ENCODE measurements at regions not wholly inside any gene's neighbourhood (a gene's known extent, or its start where the extent isn't known, plus 50 kb on each side); places are given as distances from the start of the nearest gene placed in this dataset.

- no peak for TF ChIP-seq ZNF710 (CRISPR knock-in tag; IDR thresholded peaks at IDR 0.05; ENCODE audit: borderline replicate concordance)
- TF ChIP-seq RBAK (CRISPR knock-in tag; IDR thresholded peaks at IDR 0.05), result no peak
- no peak for TF ChIP-seq ZNF749 (CRISPR knock-in tag; IDR thresholded peaks at IDR 0.05; ENCODE audit: borderline replicate concordance)
- no peak for TF ChIP-seq JUNB (CRISPR knock-in tag; IDR thresholded peaks at IDR 0.05; ENCODE audit: borderline replicate concordance)
Measured at GRCh38 chr10:90222939-90223338, 521.5 kb downstream of the KIF20B start (continued).

- Histone ChIP-seq H2AFZ (ENCODE audit: low read length) (no peak overlapping the region), H3K9ac (ENCODE audit: insufficient read depth, low read depth, low read length) (no peak overlapping the region), H3K9me3 (ENCODE audit: low read length) (peaks cover 12% of the 10 kb centered on the region; the same call in 1 of the 2 replicates), H3K79me2 (ENCODE audit: insufficient read depth, low read length) (no peaks in the 10 kb centered on the region), H3K4me2 (ENCODE audit: low read depth, low read length) (no peak overlapping the region), H3K27me3 (ENCODE audit: control insufficient read depth in 1 of 2, insufficient read depth in 2 of 2, low read length in 2 of 2) (no peaks in the 10 kb centered on the region; a peak in 1 of 5 replicates), H4K20me1 (ENCODE audit: insufficient read depth, low read length) (no peaks in the 10 kb centered on the region), H3K4me3 (replicated peaks in 1 of 3; ENCODE audit: insufficient read depth in 1 of 3, low read depth in 2 of 3, low read length in 3 of 3) (no peak overlapping the region), H3K27ac (ENCODE audit: extremely low read length, insufficient read depth, low read length) (no peak overlapping the region), H3K36me3 (replicated peaks in 1 of 2; ENCODE audit: control insufficient read depth in 1 of 2, insufficient read depth in 2 of 2, low read length in 2 of 2) (no peaks in the 10 kb centered on the region), H3K4me1 (ENCODE audit: insufficient read depth, low read length) (no peaks in the 10 kb centered on the region)
- ATAC-seq (no peak), DNase-seq (ENCODE audit: low spot score) (no peak), FAIRE-seq (no peak)
- WGBS (ENCODE audit: low lambda C conversion rate), result 48% methylated on average over 2 of the region's 2 CpGs
- POLR2A ChIA-PET, result no interaction called here
- intact Hi-C loops (cut with micrococcal nuclease; ENCODE audit: unreplicated experiment) (no loop called here), in situ Hi-C loops (cut with HindIII; ENCODE audit: extremely low pct_ligation_motif_present, low pct_unique_long_range_greater_than_20kb) (no loop called here)
- CTCF ChIA-PET (ENCODE audit: low intra/inter-chr PET ratio, low total read pairs), result no interaction called here
- BruUV-seq (replicated peaks), result no TSS peak
- no peak for TF ChIP-seq PHF8 (CRISPR knock-in tag; IDR thresholded peaks at IDR 0.05)
- no peak for TF ChIP-seq ZNF432 (CRISPR knock-in tag; IDR thresholded peaks at IDR 0.05; ENCODE audit: borderline replicate concordance)
- TF ChIP-seq ZMYM4 (CRISPR knock-in tag; IDR thresholded peaks at IDR 0.05), result no peak
- TF ChIP-seq ZNF512B (CRISPR knock-in tag; IDR thresholded peaks at IDR 0.05; ENCODE audit: borderline replicate concordance), result no peak
- TF ChIP-seq NR1H2 (CRISPR knock-in tag; IDR thresholded peaks at IDR 0.05; ENCODE audit: borderline replicate concordance, low read depth), result no peak
- no peak for TF ChIP-seq ZBTB37 (CRISPR knock-in tag; IDR thresholded peaks at IDR 0.05)
- TF ChIP-seq ZFP91 (CRISPR knock-in tag; IDR thresholded peaks at IDR 0.05; ENCODE audit: borderline replicate concordance), result no peak
- TF ChIP-seq GZF1 (CRISPR knock-in tag; IDR thresholded peaks at IDR 0.05), result no peak
- no peak for TF ChIP-seq HNF4A (CRISPR knock-in tag; IDR thresholded peaks at IDR 0.05)
- TF ChIP-seq PRPF4 (IDR thresholded peaks at IDR 0.05; ENCODE audit: low read depth, low read length, poor library complexity, severe bottlenecking), result no peak
- TF ChIP-seq GATAD2A (CRISPR knock-in tag; IDR thresholded peaks at IDR 0.05), result no peak
Measured at GRCh38 chr10:90224791-90225566, 523.6 kb downstream of the KIF20B start.

All from HepG2 (cell line).